Ishikawa (cell line): ENCODE measurements at regions not wholly inside any gene's neighbourhood (a gene's known extent, or its start where the extent isn't known, plus 50 kb on each side); places are given as distances from the start of the nearest gene placed in this dataset.

Experiments
- CEBPB ChIP-seq: IDR thresholded peaks from 2 replicates; pipeline ENCODE4 v1.6.1; 2012
- CREB1 ChIP-seq: IDR thresholded peaks from 2 replicates; pipeline ENCODE4 v1.6.1; 2012; ENCODE audit warnings: low read depth
- EGR1 ChIP-seq: IDR thresholded peaks from 2 replicates; pipeline ENCODE4 v1.6.1; 2012
- EP300 ChIP-seq: IDR thresholded peaks from 2 replicates; pipeline ENCODE4 v1.6.1; 2012; ENCODE audit warnings: borderline replicate concordance
- FOXM1 ChIP-seq: IDR thresholded peaks from 2 replicates; pipeline ENCODE4 v1.6.1; 2012; ENCODE audit warnings: low read depth, borderline replicate concordance
- MAX ChIP-seq: IDR thresholded peaks from 2 replicates; pipeline ENCODE4 v1.6.1; 2012
- NFIC ChIP-seq: IDR thresholded peaks from 2 replicates; pipeline ENCODE4 v1.6.1; 2012
- RAD21 ChIP-seq: IDR thresholded peaks from 2 replicates; pipeline ENCODE4 v1.6.1; 2012; ENCODE audit warnings: low read depth
- REST ChIP-seq: IDR thresholded peaks from 2 replicates; pipeline ENCODE4 v1.6.1; 2012; ENCODE audit warnings: low read depth, mild to moderate bottlenecking
- TAF1 ChIP-seq: IDR thresholded peaks from 2 replicates; pipeline ENCODE4 v1.6.1; 2012; ENCODE audit warnings: low read depth, mild to moderate bottlenecking
- TCF12 ChIP-seq: IDR thresholded peaks from 2 replicates; pipeline ENCODE4 v1.6.1; 2012; ENCODE audit warnings: low read depth
- TEAD4 ChIP-seq: IDR thresholded peaks from 2 replicates; pipeline ENCODE4 v1.6.1; 2012
- USF1 ChIP-seq: IDR thresholded peaks from 2 replicates; pipeline ENCODE4 v1.6.1; 2012
- YY1 ChIP-seq: IDR thresholded peaks from 2 replicates; pipeline ENCODE4 v1.6.1; 2012; ENCODE audit warnings: low read depth
- ZBTB7A ChIP-seq: IDR thresholded peaks from 2 replicates; pipeline ENCODE4 v1.6.1; 2012; ENCODE audit warnings: low read depth

GRCh38 chr1:198072177-198072576 lies 84.6 kb upstream of the NEK7 start:
- peak; percentile 27 for TF ChIP-seq RAD21
- no peak for TF ChIP-seq CEBPB

GRCh38 chr1:198075296-198075695 lies 81.5 kb upstream of the NEK7 start:
- TF ChIP-seq TCF12 = no peak
- no peak for TF ChIP-seq MAX
- no peak for TF ChIP-seq TEAD4
- TF ChIP-seq EGR1 = no peak

GRCh38 chr1:198079432-198079951 lies 77.3 kb upstream of the NEK7 start:
- TF ChIP-seq YY1 = no peak
- TF ChIP-seq TEAD4 = no peak
- TF ChIP-seq TCF12 = no peak
- no peak for TF ChIP-seq EGR1
- no peak for TF ChIP-seq NFIC
- TF ChIP-seq RAD21 = no peak
- no peak for TF ChIP-seq REST
- no peak for TF ChIP-seq EP300
- no peak for TF ChIP-seq CEBPB
- TF ChIP-seq FOXM1 = no peak
- no peak for TF ChIP-seq USF1
- TF ChIP-seq ZBTB7A = no peak
- no peak for TF ChIP-seq TAF1
- no peak for TF ChIP-seq CREB1
- TF ChIP-seq MAX = no peak

- TF ChIP-seq CEBPB (no peak), FOXM1 (no peak), TEAD4 (no peak), YY1 (no peak), USF1 (no peak), REST (no peak), CREB1 (no peak), ZBTB7A (no peak), MAX (no peak), NFIC (no peak), EGR1 (no peak)
Observed at GRCh38 chr1:198082576-198082975, 74.2 kb upstream of the NEK7 start.

- no peak for TF ChIP-seq FOXM1
- no peak for TF ChIP-seq MAX
- no peak for TF ChIP-seq CREB1
- no peak for TF ChIP-seq NFIC
- no peak for TF ChIP-seq TEAD4
- TF ChIP-seq TCF12 = no peak
- no peak for TF ChIP-seq REST
- TF ChIP-seq EGR1 = no peak
- no peak for TF ChIP-seq YY1
Observed at GRCh38 chr1:198083549-198083948, 73.2 kb upstream of the NEK7 start.
